ENCODE measurements at regions not wholly inside any gene's neighbourhood (a gene's known extent, or its start where the extent isn't known, plus 50 kb on each side); places are given as distances from the start of the nearest gene placed in this dataset.

- TF ChIP-seq CTCF (conservative IDR thresholded peaks at IDR 0.05) (no peak), ZFX (IDR thresholded peaks at IDR 0.05) (no peak)
Measured at GRCh38 chr18:65398347-65399075, 352.3 kb upstream of the CDH7 start.
